IMR-90 (cell line): ENCODE measurements at regions not wholly inside any gene's neighbourhood (a gene's known extent, or its start where the extent isn't known, plus 50 kb on each side); places are given as distances from the start of the nearest gene placed in this dataset.

ENCODE experiments used
- ATAC-seq: fragments of 200-7000 bp; cut with Tn5 transposase; 2 replicates; pipeline ENCODE4 v1.9.1; 2020; ENCODE audit warnings: low read depth, mild to moderate bottlenecking, moderate library complexity
- BruUV-seq: library from RNA; stranded (reverse); fragments of 400-500 nt; replicated peaks from 2 replicates; lab custom pipeline; 2021; lab: Mats Ljungman, UMichigan
- CTCF ChIA-PET: fragments of 300-600 bp; formaldehyde crosslinking; extraction: SDS; loops from one replicate; lab custom pipeline; 2021; ENCODE audit warnings: antibody characterized with exemption; lab: Yijun Ruan, JAX
- POLR2A ChIA-PET: fragments of 300-600 bp; sonication (Branson Sonifier 250); formaldehyde crosslinking; loops from one replicate; lab custom pipeline; 2022; ENCODE audit warnings: antibody characterized with exemption; ENCODE audit not compliant: unreplicated experiment; lab: Charles Lee
- DNase-seq: peaks from one replicate; pipeline ENCODE4 v3.0.0; 2013
- H2AFZ ChIP-seq: replicated peaks from 2 replicates; pipeline ENCODE3; 2013; ENCODE audit warnings: low read length, mild to moderate bottlenecking; ENCODE audit not compliant: poor library complexity
- H2AK5ac ChIP-seq: 2 replicates; pipeline ENCODE4 v1.6.1; 2013; ENCODE audit warnings: low read depth, low read length, inconsistent platforms
- H2AK9ac ChIP-seq: replicated peaks from 2 replicates; pipeline ENCODE3; 2013; ENCODE audit warnings: mild to moderate bottlenecking, low read depth, low read length, moderate library complexity; ENCODE audit not compliant: poor library complexity
- H2BK120ac ChIP-seq: 2 replicates; pipeline ENCODE4 v1.6.1; 2013; ENCODE audit warnings: low read depth, low read length, inconsistent platforms
- H2BK15ac ChIP-seq: 3 replicates; pipeline ENCODE4 v1.6.1; 2013; ENCODE audit warnings: low read depth, low read length, inconsistent platforms
- H2BK20ac ChIP-seq: 2 replicates; pipeline ENCODE4 v1.6.1; 2013; ENCODE audit warnings: low read depth, mild to moderate bottlenecking, inconsistent platforms, low read length, moderate library complexity
- H2BK5ac ChIP-seq: 2 replicates; pipeline ENCODE4 v1.6.1; 2013; ENCODE audit warnings: mild to moderate bottlenecking, low read depth, low read length, inconsistent platforms; ENCODE audit not compliant: poor library complexity, severe bottlenecking
- H3K14ac ChIP-seq: replicated peaks from 2 replicates; pipeline ENCODE4 v1.6.1; 2013; ENCODE audit warnings: low read depth, low read length, inconsistent platforms
- H3K18ac ChIP-seq: 2 replicates; pipeline ENCODE4 v1.6.1; 2013; ENCODE audit warnings: low read depth, low read length, control low read depth
- H3K23ac ChIP-seq: 2 replicates; pipeline ENCODE4 v1.6.1; 2013; ENCODE audit warnings: low read depth, low read length, inconsistent platforms
- H3K27ac ChIP-seq: 2 replicates; pipeline ENCODE4 v1.5.1; 2013; ENCODE audit warnings: mild to moderate bottlenecking, control low read depth, low read length; ENCODE audit not compliant: insufficient read depth
- H3K27me3 ChIP-seq: 2 replicates; pipeline ENCODE4 v1.6.1; 2013; ENCODE audit warnings: low read length; ENCODE audit not compliant: control insufficient read depth, insufficient read depth
- H3K36me3 ChIP-seq: 2 replicates; pipeline ENCODE4 v1.6.1; 2013; ENCODE audit warnings: low read length, mixed read lengths; ENCODE audit not compliant: control insufficient read depth, insufficient read depth
- H3K4ac ChIP-seq: 2 replicates; pipeline ENCODE4 v1.6.1; 2013; ENCODE audit warnings: low read depth, low read length, inconsistent platforms
- H3K4me1 ChIP-seq: 2 replicates; pipeline ENCODE4 v1.6.1; 2013; ENCODE audit warnings: low read length, mixed read lengths; ENCODE audit not compliant: control insufficient read depth, insufficient read depth
- H3K4me2 ChIP-seq: 2 replicates; pipeline ENCODE4 v1.6.1; 2013; ENCODE audit warnings: low read depth, mild to moderate bottlenecking, control low read depth, low read length, moderate library complexity
- H3K4me3 ChIP-seq: 2 replicates; pipeline ENCODE4 v1.5.1; 2013; ENCODE audit warnings: low read depth, mild to moderate bottlenecking, control low read depth, low read length, moderate library complexity; ENCODE audit not compliant: insufficient read depth
- H3K56ac ChIP-seq: 2 replicates; pipeline ENCODE4 v1.6.1; 2013; ENCODE audit warnings: low read length, inconsistent platforms; ENCODE audit not compliant: insufficient read depth; ENCODE audit errors: extremely low read depth
- H3K79me1 ChIP-seq, 2 experiments: 2 replicates each; pipeline ENCODE4 v1.6.1; 2013; ENCODE audit warnings: low read length in 2 of 2, inconsistent platforms in 1 of 2, low read depth in 1 of 2
- H3K9ac ChIP-seq: 2 replicates; pipeline ENCODE4 v1.6.1; 2013; ENCODE audit warnings: low read depth, low read length, control low read depth
- H3K9me1 ChIP-seq: 2 replicates; pipeline ENCODE4 v1.6.1; 2013; ENCODE audit warnings: low read length, inconsistent platforms; ENCODE audit not compliant: insufficient read depth
- H3K9me3 ChIP-seq: 2 replicates; pipeline ENCODE4 v1.6.1; 2013; ENCODE audit warnings: low read length; ENCODE audit not compliant: control insufficient read depth, insufficient read depth
- H4K20me1 ChIP-seq: 2 replicates; pipeline ENCODE4 v1.6.1; 2013; ENCODE audit warnings: low read length, inconsistent platforms; ENCODE audit not compliant: insufficient read depth
- H4K5ac ChIP-seq: 2 replicates; pipeline ENCODE4 v1.6.1; 2013; ENCODE audit warnings: mild to moderate bottlenecking, low read depth, low read length, control low read depth
- H4K8ac ChIP-seq, 2 experiments: 2 replicates each; pipeline ENCODE4 v1.6.1; 2013; ENCODE audit warnings: low read depth in 2 of 2, low read length in 2 of 2, control low read depth in 1 of 2, inconsistent platforms in 1 of 2
- H4K91ac ChIP-seq: 2 replicates; pipeline ENCODE4 v1.6.1; 2013; ENCODE audit warnings: low read depth, low read length, inconsistent platforms; ENCODE audit not compliant: insufficient read depth
- BHLHE40 ChIP-seq: fragments of 150-350 bp; IDR thresholded peaks from 2 replicates; pipeline ENCODE4 v1.6.1; 2016; ENCODE audit warnings: mild to moderate bottlenecking, low read depth, low read length
- CEBPB ChIP-seq: IDR thresholded peaks from 2 replicates; pipeline ENCODE4 v1.6.1; 2012; ENCODE audit warnings: low read depth, low read length, improper control_type of control experiment
- CHD1 ChIP-seq: IDR thresholded peaks from 2 replicates; pipeline ENCODE4 v1.6.1; 2012; ENCODE audit warnings: low read depth, low read length, improper control_type of control experiment
- ELK1 ChIP-seq: fragments of 150-350 bp; IDR thresholded peaks from 2 replicates; pipeline ENCODE4 v1.6.1; 2016; ENCODE audit warnings: low read depth, mild to moderate bottlenecking, low read length, moderate library complexity, borderline replicate concordance
- FOS ChIP-seq: fragments of 150-350 bp; IDR thresholded peaks from 2 replicates; pipeline ENCODE4 v1.6.1; 2016; ENCODE audit warnings: low read depth, low read length
- MAFK ChIP-seq: IDR thresholded peaks from 2 replicates; pipeline ENCODE4 v1.6.1; 2012; ENCODE audit warnings: low read depth, low read length, improper control_type of control experiment
- MAZ ChIP-seq: IDR thresholded peaks from 2 replicates; pipeline ENCODE4 v1.6.1; 2012; ENCODE audit warnings: low read depth, mild to moderate bottlenecking, low read length, improper control_type of control experiment, moderate library complexity, borderline replicate concordance
- MXI1 ChIP-seq: IDR thresholded peaks from 2 replicates; pipeline ENCODE4 v1.6.1; 2012; ENCODE audit warnings: low read depth, mild to moderate bottlenecking, low read length, moderate library complexity, borderline replicate concordance
- NFE2L2 ChIP-seq: fragments of 150-350 bp; IDR thresholded peaks from 2 replicates; pipeline ENCODE4 v1.6.1; 2016; ENCODE audit warnings: low read depth, mild to moderate bottlenecking, low read length
- POLR2A ChIP-seq: IDR thresholded peaks from 2 replicates; pipeline ENCODE4 v1.6.1; 2012; ENCODE audit warnings: mild to moderate bottlenecking, low read depth, low read length
- RAD21 ChIP-seq: IDR thresholded peaks from 2 replicates; pipeline ENCODE4 v1.6.1; 2012; ENCODE audit warnings: low read length, improper control_type of control experiment
- RCOR1 ChIP-seq: IDR thresholded peaks from 2 replicates; pipeline ENCODE4 v1.6.1; 2012; ENCODE audit warnings: mild to moderate bottlenecking, low read length, improper control_type of control experiment; ENCODE audit not compliant: insufficient replicate concordance
- RFX5 ChIP-seq: IDR thresholded peaks from 2 replicates; pipeline ENCODE4 v1.8.0; 2012; ENCODE audit warnings: low read depth, mild to moderate bottlenecking, low read length, moderate library complexity
- SMC3 ChIP-seq: fragments of 150-350 bp; IDR thresholded peaks from 2 replicates; pipeline ENCODE4 v1.6.1; 2016; ENCODE audit warnings: low read depth, mild to moderate bottlenecking, antibody characterized with exemption, low read length, moderate library complexity
- dilution Hi-C: fragments of 300-500 bp; cut with HindIII; formaldehyde crosslinking; loops from one replicate; pipeline ENCODE4 v1.14.3; 2018; ENCODE audit warnings: low sequenced_read_pairs; ENCODE audit not compliant: unreplicated experiment
- in situ Hi-C: fragments of 300-500 bp; cut with MboI; formaldehyde crosslinking; loops from 3 replicates; pipeline ENCODE4 v1.14.3; 2019; ENCODE audit warnings: low sequenced_read_pairs, inconsistent platforms, mixed read lengths
- intact Hi-C: fragments of 100-400 bp; cut with micrococcal nuclease; formaldehyde crosslinking; loops from 2 replicates; pipeline ENCODE4 v1.10.0; 2022
- TF ChIP-seq, protein P1 (sequence below): fragments of 150-350 bp; IDR thresholded peaks from 2 replicates; pipeline ENCODE4 v1.6.1; 2017; ENCODE audit warnings: mild to moderate bottlenecking, antibody characterized with exemption, low read length, low read depth
- TF ChIP-seq, protein P2 (sequence below): conservative IDR thresholded peaks from 2 replicates; pipeline ENCODE4 v1.5.1; 2012; ENCODE audit warnings: mild to moderate bottlenecking, low read depth, low read length, improper control_type of control experiment

DNA sequence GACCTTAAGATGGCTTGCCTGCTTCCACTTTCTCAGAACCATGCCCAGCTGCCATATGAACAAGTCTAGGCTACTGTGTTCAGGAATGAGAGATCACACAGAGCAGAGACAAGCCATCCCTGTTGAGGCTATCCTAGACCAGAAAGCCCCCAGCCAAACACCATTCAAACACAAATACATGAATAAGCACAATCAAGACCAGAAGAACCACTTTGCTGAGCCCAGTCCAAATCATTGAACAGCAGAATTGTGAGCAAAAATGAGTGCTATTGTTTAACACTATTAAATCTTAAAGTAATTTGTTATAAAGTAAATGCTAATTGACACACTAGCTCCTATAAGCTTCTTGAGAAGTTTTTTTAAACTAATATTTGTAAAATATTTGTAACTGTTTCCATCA, 79.0 kb upstream of the LYZL1 start:
- H4K91ac ChIP-seq = no peak overlapping the region
- H2AK9ac ChIP-seq = no peak overlapping the region
- ChIA-PET CTCF (no interaction called here), POLR2A (no interaction called here)
- in situ Hi-C loops = no loop called here
- no peak overlapping the region for H3K56ac ChIP-seq
- H2BK5ac ChIP-seq = no peak overlapping the region
- peaks cover 5% of the 10 kb centered on the region; the same call in 1 of the 2 replicates for H3K9me1 ChIP-seq
- no peak overlapping the region for H2AFZ ChIP-seq
- TF ChIP-seq ELK1 = no peak
- TF ChIP-seq MXI1 = no peak
- TF ChIP-seq, protein P1, sequence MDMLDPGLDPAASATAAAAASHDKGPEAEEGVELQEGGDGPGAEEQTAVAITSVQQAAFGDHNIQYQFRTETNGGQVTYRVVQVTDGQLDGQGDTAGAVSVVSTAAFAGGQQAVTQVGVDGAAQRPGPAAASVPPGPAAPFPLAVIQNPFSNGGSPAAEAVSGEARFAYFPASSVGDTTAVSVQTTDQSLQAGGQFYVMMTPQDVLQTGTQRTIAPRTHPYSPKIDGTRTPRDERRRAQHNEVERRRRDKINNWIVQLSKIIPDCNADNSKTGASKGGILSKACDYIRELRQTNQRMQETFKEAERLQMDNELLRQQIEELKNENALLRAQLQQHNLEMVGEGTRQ = no peak
- TF ChIP-seq MAZ = no peak
- TF ChIP-seq NFE2L2 = no peak
- TF ChIP-seq FOS = no peak
- no peak for TF ChIP-seq BHLHE40
- TF ChIP-seq POLR2A = no peak
- TF ChIP-seq RCOR1 = no peak
- no peak for TF ChIP-seq CEBPB
- no peak for TF ChIP-seq MAFK
- TF ChIP-seq RFX5 = no peak
- no peak for TF ChIP-seq SMC3
- no peak for TF ChIP-seq RAD21
- TF ChIP-seq, protein P2, sequence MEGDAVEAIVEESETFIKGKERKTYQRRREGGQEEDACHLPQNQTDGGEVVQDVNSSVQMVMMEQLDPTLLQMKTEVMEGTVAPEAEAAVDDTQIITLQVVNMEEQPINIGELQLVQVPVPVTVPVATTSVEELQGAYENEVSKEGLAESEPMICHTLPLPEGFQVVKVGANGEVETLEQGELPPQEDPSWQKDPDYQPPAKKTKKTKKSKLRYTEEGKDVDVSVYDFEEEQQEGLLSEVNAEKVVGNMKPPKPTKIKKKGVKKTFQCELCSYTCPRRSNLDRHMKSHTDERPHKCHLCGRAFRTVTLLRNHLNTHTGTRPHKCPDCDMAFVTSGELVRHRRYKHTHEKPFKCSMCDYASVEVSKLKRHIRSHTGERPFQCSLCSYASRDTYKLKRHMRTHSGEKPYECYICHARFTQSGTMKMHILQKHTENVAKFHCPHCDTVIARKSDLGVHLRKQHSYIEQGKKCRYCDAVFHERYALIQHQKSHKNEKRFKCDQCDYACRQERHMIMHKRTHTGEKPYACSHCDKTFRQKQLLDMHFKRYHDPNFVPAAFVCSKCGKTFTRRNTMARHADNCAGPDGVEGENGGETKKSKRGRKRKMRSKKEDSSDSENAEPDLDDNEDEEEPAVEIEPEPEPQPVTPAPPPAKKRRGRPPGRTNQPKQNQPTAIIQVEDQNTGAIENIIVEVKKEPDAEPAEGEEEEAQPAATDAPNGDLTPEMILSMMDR = no peak
- no peak for TF ChIP-seq CHD1
- no peak overlapping the region for H3K27ac ChIP-seq
- no peak overlapping the region for H3K4me3 ChIP-seq
- no peak overlapping the region for H2BK20ac ChIP-seq
- H3K4ac ChIP-seq = no peak overlapping the region
- no peaks in the 10 kb centered on the region for H4K20me1 ChIP-seq
- H3K79me1 ChIP-seq = no peaks in the 10 kb centered on the region
- no peak overlapping the region for H3K18ac ChIP-seq
- dilution Hi-C loops = no loop called here
- no peak overlapping the region for H3K23ac ChIP-seq
- no peak overlapping the region for H2BK15ac ChIP-seq
- H2AK5ac ChIP-seq = no peak overlapping the region
- H3K4me2 ChIP-seq = no peak overlapping the region
- no peaks in the 10 kb centered on the region for H3K36me3 ChIP-seq
- no peak overlapping the region for H4K8ac ChIP-seq
- peaks cover 14% of the 10 kb centered on the region for H3K27me3 ChIP-seq
- DNase-seq (no peak), ATAC-seq (no peak)
- no peak overlapping the region for H4K5ac ChIP-seq
- no peak overlapping the region for H3K9ac ChIP-seq
- intact Hi-C loops = no loop called here
- H3K4me1 ChIP-seq = peaks cover 4% of the 10 kb centered on the region; the same call in 1 of the 2 replicates
- H3K9me3 ChIP-seq = peaks cover 10% of the 10 kb centered on the region
- BruUV-seq = no TSS peak
- H3K14ac ChIP-seq = no peak overlapping the region
- no peak overlapping the region for H2BK120ac ChIP-seq
